GM12878 (cell line): ENCODE measurements at regions not wholly inside any gene's neighbourhood (a gene's known extent, or its start where the extent isn't known, plus 50 kb on each side); places are given as distances from the start of the nearest gene placed in this dataset.

Experiments
- ATAC-seq: fragments of 200-7000 bp; cut with Tn5 transposase; 3 replicates; pipeline ENCODE4 v1.9.1; 2020; ENCODE audit warnings: mild to moderate bottlenecking, moderate library complexity
- BruUV-seq: library from RNA; stranded (reverse); fragments of 400-500 nt; replicated peaks from 2 replicates; lab custom pipeline; 2021; lab: Mats Ljungman, UMichigan
- CTCF ChIA-PET: fragments of 300-600 bp; sonication (Branson Sonifier 250); formaldehyde crosslinking; extraction: SDS; loops from one replicate; lab custom pipeline; 2021; ENCODE audit warnings: inconsistent platforms; lab: Yijun Ruan, JAX
- POLR2A ChIA-PET: fragments of 350-600 bp; formaldehyde crosslinking; extraction: SDS; loops from one replicate; lab custom pipeline; 2021; ENCODE audit warnings: inconsistent platforms; lab: Charles Lee
- RAD21 ChIA-PET: fragments of 300-600 bp; sonication (Branson Sonifier 250); formaldehyde crosslinking; loops from one replicate; lab custom pipeline; 2023; ENCODE audit warnings: antibody characterized with exemption; ENCODE audit not compliant: unreplicated experiment; lab: Charles Lee
- SMC1A ChIA-PET: fragments of 300-600 bp; sonication (Branson Sonifier 250); formaldehyde crosslinking; loops from one replicate; lab custom pipeline; 2023; ENCODE audit not compliant: unreplicated experiment, uncharacterized antibody; lab: Charles Lee
- DNase-seq: peaks from one replicate; pipeline ENCODE4 v3.0.0-alpha.2; 2011; ENCODE audit warnings: low read depth, low spot score
- FAIRE-seq: peaks from 3 replicates; lab custom pipeline; 2011; peaks lifted over from hg19 to GRCh38; lab: Jason Lieb, UNC
- H2AFZ ChIP-seq: 2 replicates; pipeline ENCODE4 v1.6.0; 2011; ENCODE audit warnings: low read depth, low read length, control low read depth; ENCODE audit not compliant: control insufficient read depth
- H3K27ac ChIP-seq: 2 replicates; pipeline ENCODE4 v1.5.1; 2011; ENCODE audit warnings: control low read depth; ENCODE audit not compliant: control insufficient read depth, insufficient read depth
- H3K27me3 ChIP-seq, 2 experiments: replicated peaks in 1 of 2; 2 replicates each; pipeline versions ENCODE4 v1.6.0 to v1.6.1; 2011; ENCODE audit warnings: low read length in 1 of 2; ENCODE audit not compliant: control insufficient read depth in 2 of 2, insufficient read depth in 2 of 2
- H3K36me3 ChIP-seq, 2 experiments: 2 replicates each; pipeline ENCODE4 v1.5.1; 2011; ENCODE audit warnings: low read length in 1 of 2; ENCODE audit not compliant: control insufficient read depth in 2 of 2, insufficient read depth in 2 of 2
- H3K4me1 ChIP-seq: 2 replicates; pipeline ENCODE4 v1.6.1; 2011; ENCODE audit warnings: mild to moderate bottlenecking, low read length, moderate library complexity, mixed read lengths; ENCODE audit not compliant: control insufficient read depth, insufficient read depth
- H3K4me2 ChIP-seq: 2 replicates; pipeline ENCODE4 v1.6.0; 2011; ENCODE audit warnings: control low read depth; ENCODE audit not compliant: control insufficient read depth, insufficient read depth
- H3K4me3 ChIP-seq: fragments of 200-600 bp; sonication (generic); 2 replicates; pipeline ENCODE4 v1.5.1; 2016
- H3K79me2 ChIP-seq: 2 replicates; pipeline ENCODE4 v1.6.0; 2011; ENCODE audit warnings: low read length; ENCODE audit not compliant: control insufficient read depth, insufficient read depth
- H3K9ac ChIP-seq: 2 replicates; pipeline ENCODE4 v1.8.0; 2011; ENCODE audit warnings: low read length, control low read depth, mixed read lengths; ENCODE audit not compliant: control insufficient read depth, insufficient read depth
- H3K9me3 ChIP-seq: replicated peaks from 3 replicates; pipeline ENCODE4 v1.5.1; 2011; ENCODE audit warnings: mild to moderate bottlenecking, low read length; ENCODE audit not compliant: control insufficient read depth, insufficient read depth
- H4K20me1 ChIP-seq: 2 replicates; pipeline ENCODE4 v1.6.0; 2011; ENCODE audit not compliant: control insufficient read depth, insufficient read depth
- BCLAF1 ChIP-seq: fragments of 450-650 bp; IDR thresholded peaks from 2 replicates; pipeline ENCODE4 v1.6.1; 2017; ENCODE audit warnings: antibody characterized with exemption, mild to moderate bottlenecking, moderate library complexity
- FOXK2 ChIP-seq: fragments of 450-650 bp; IDR thresholded peaks from 2 replicates; pipeline ENCODE4 v1.6.1; 2017; ENCODE audit warnings: mild to moderate bottlenecking, moderate library complexity
- GATAD2B ChIP-seq: fragments of 450-650 bp; conservative IDR thresholded peaks from 2 replicates; pipeline ENCODE4 v1.6.1; 2017; ENCODE audit warnings: low read depth, mild to moderate bottlenecking, moderate library complexity
- HSF1 ChIP-seq: fragments of 150-350 bp; IDR thresholded peaks from 2 replicates; pipeline ENCODE4 v1.6.1; 2014; ENCODE audit warnings: mild to moderate bottlenecking, low read depth, low read length
- KAT2A ChIP-seq: conservative IDR thresholded peaks from 2 replicates; pipeline ENCODE4 v1.6.1; 2011; ENCODE audit warnings: low read depth, low read length; ENCODE audit not compliant: control insufficient read depth
- PAX8 ChIP-seq: fragments of 450-650 bp; IDR thresholded peaks from 2 replicates; pipeline ENCODE4 v1.6.1; 2017; ENCODE audit warnings: mild to moderate bottlenecking, moderate library complexity
- SIN3A ChIP-seq: IDR thresholded peaks from 2 replicates; pipeline ENCODE4 v1.6.1; 2012; ENCODE audit warnings: low read depth, low read length, improper control_type of control experiment
- YBX1 ChIP-seq: fragments of 450-650 bp; IDR thresholded peaks from 2 replicates; pipeline ENCODE4 v1.6.1; 2016; ENCODE audit warnings: antibody characterized with exemption
- ZNF384 ChIP-seq: IDR thresholded peaks from 2 replicates; pipeline ENCODE4 v1.6.1; 2012; ENCODE audit warnings: low read depth, mild to moderate bottlenecking, low read length, improper control_type of control experiment, borderline replicate concordance
- ZNF622 ChIP-seq: fragments of 450-650 bp; IDR thresholded peaks from 2 replicates; pipeline ENCODE4 v1.6.1; 2017; ENCODE audit warnings: mild to moderate bottlenecking, inconsistent platforms
- WGBS: methylation state at CpG from one replicate; pipeline ENCODE4 v1.1.6; 2016; ENCODE audit warnings: low lambda C conversion rate; ENCODE audit not compliant: insufficient replicate concordance, insufficient coverage; ENCODE audit errors: missing lambda C conversion rate; 5-methylcytosine and 5-hydroxymethylcytosine counted together
- in situ Hi-C: fragments of 300-500 bp; cut with MboI; formaldehyde crosslinking; loops from 9 replicates; pipeline ENCODE4 v1.14.3; 2018; ENCODE audit warnings: mixed read lengths
- intact Hi-C: fragments of 100-400 bp; cut with micrococcal nuclease; formaldehyde crosslinking; loops from one replicate; pipeline ENCODE4 v1.14.2; 2022; ENCODE audit not compliant: unreplicated experiment

GRCh38 chr1:213333121-213333520, 282.1 kb downstream of the RPS6KC1 start:
- no peaks in the 10 kb centered on the region for H4K20me1 ChIP-seq
- H3K27me3 ChIP-seq: no peaks in the 10 kb centered on the region
- in situ Hi-C loops: no loop called here
- no peak overlapping the region for H3K9ac ChIP-seq
- H3K4me3 ChIP-seq: no peak overlapping the region
- no peaks in the 10 kb centered on the region for H3K79me2 ChIP-seq
- no peak overlapping the region for H3K4me2 ChIP-seq
- no peak for ATAC-seq
- DNase-seq: no peak
- no peaks in the 10 kb centered on the region for H3K9me3 ChIP-seq
- RAD21 ChIA-PET: no interaction called here
- SMC1A ChIA-PET: no interaction called here
- 23% methylated on average over 5 of the region's 5 CpGs for WGBS
- no peak for TF ChIP-seq ZNF384
- TF ChIP-seq GATAD2B: no peak
- TF ChIP-seq SIN3A: no peak
- TF ChIP-seq KAT2A: no peak
- no peak for TF ChIP-seq YBX1
- no peak for TF ChIP-seq FOXK2
- TF ChIP-seq PAX8: no peak
- TF ChIP-seq HSF1: no peak
- TF ChIP-seq ZNF622: no peak
- TF ChIP-seq BCLAF1: no peak
- TF ChIP-seq, all 136 proteins: peak for 0
- FAIRE-seq: no peak
- H3K36me3 ChIP-seq: no peaks in the 10 kb centered on the region
- POLR2A ChIA-PET: no interaction called here
- H3K27ac ChIP-seq: no peak overlapping the region
- no peak overlapping the region for H2AFZ ChIP-seq
- CTCF ChIA-PET: no interaction called here
- no peaks in the 10 kb centered on the region for H3K4me1 ChIP-seq
- intact Hi-C loops: no loop called here
- BruUV-seq: no TSS peak
